WERI-Rb-1 (cell line): ENCODE measurements at regions not wholly inside any gene's neighbourhood (a gene's known extent, or its start where the extent isn't known, plus 50 kb on each side); places are given as distances from the start of the nearest gene placed in this dataset.

ENCODE experiments used
- DNase-seq: peaks from one replicate; pipeline ENCODE4 v3.0.0-alpha.2; 2020
- H3K27ac ChIP-seq: fragments of 250-450 bp; sonication (Bioruptor Pico); 2 replicates; pipeline ENCODE4 v1.5.1; 2020; ENCODE audit warnings: mild to moderate bottlenecking, moderate library complexity
- H3K27me3 ChIP-seq: fragments of 250-450 bp; sonication (Bioruptor Pico); 2 replicates; pipeline ENCODE4 v1.5.1; 2021; ENCODE audit warnings: mild to moderate bottlenecking, low read depth, moderate library complexity; ENCODE audit not compliant: insufficient read depth, severe bottlenecking
- H3K36me3 ChIP-seq: fragments of 250-450 bp; sonication (Bioruptor Pico); 2 replicates; pipeline ENCODE4 v1.5.1; 2020; ENCODE audit warnings: mild to moderate bottlenecking, moderate library complexity
- H3K4me3 ChIP-seq: 2 replicates; pipeline ENCODE4 v1.5.1; 2011; ENCODE audit warnings: low read depth, mild to moderate bottlenecking, control low read depth, low read length
- H3K9me3 ChIP-seq: fragments of 250-450 bp; sonication (Bioruptor Pico); 2 replicates; pipeline ENCODE4 v1.5.1; 2021; ENCODE audit warnings: mild to moderate bottlenecking, moderate library complexity; ENCODE audit not compliant: severe bottlenecking
- CTCF ChIP-seq: IDR thresholded peaks from 2 replicates; pipeline ENCODE4 v1.5.1; 2011; ENCODE audit warnings: low read depth, mild to moderate bottlenecking, control low read depth, inconsistent platforms, low read length

- Histone ChIP-seq H3K27ac (no peak overlapping the region), H3K4me3 (no peak overlapping the region), H3K27me3 (peaks cover 82% of the 10 kb centered on the region), H3K36me3 (no peaks in the 10 kb centered on the region), H3K9me3 (no peaks in the 10 kb centered on the region)
- DNase-seq = no peak
- no peak for TF ChIP-seq CTCF
Observed at GRCh38 chr19:28840891-28841290, 372.1 kb downstream of the UQCRFS1 start.

GRCh38 chr19:28839455-28839854 lies 373.5 kb downstream of the UQCRFS1 start:
- Histone ChIP-seq H3K9me3 (no peaks in the 10 kb centered on the region), H3K27me3 (peaks cover 85% of the 10 kb centered on the region), H3K36me3 (no peaks in the 10 kb centered on the region), H3K27ac (no peak overlapping the region), H3K4me3 (no peak overlapping the region)
- no peak for TF ChIP-seq CTCF
- DNase-seq = no peak

- DNase-seq = no peak
- H3K9me3 ChIP-seq = no peaks in the 10 kb centered on the region
- H3K36me3 ChIP-seq = no peaks in the 10 kb centered on the region
- TF ChIP-seq CTCF = no peak
- no peak overlapping the region for H3K27ac ChIP-seq
- H3K4me3 ChIP-seq = no peak overlapping the region
- peaks cover 90% of the 10 kb centered on the region for H3K27me3 ChIP-seq
Observed at GRCh38 chr19:28838909-28839308, 374.0 kb downstream of the UQCRFS1 start.

- no peak for TF ChIP-seq CTCF
- no peak overlapping the region for H3K4me3 ChIP-seq
- H3K27me3 ChIP-seq = peaks cover 96% of the 10 kb centered on the region
- no peaks in the 10 kb centered on the region for H3K36me3 ChIP-seq
- H3K27ac ChIP-seq = no peak overlapping the region
- H3K9me3 ChIP-seq = no peaks in the 10 kb centered on the region
- no peak for DNase-seq
Observed at GRCh38 chr19:28836421-28836820, 376.5 kb downstream of the UQCRFS1 start.

GRCh38 chr19:28834996-28835395 lies 378.0 kb downstream of the UQCRFS1 start:
- no peak for TF ChIP-seq CTCF
- Histone ChIP-seq H3K27ac (no peak overlapping the region), H3K4me3 (no peak overlapping the region), H3K36me3 (no peaks in the 10 kb centered on the region), H3K9me3 (no peaks in the 10 kb centered on the region), H3K27me3 (peaks cover 91% of the 10 kb centered on the region)
- no peak for DNase-seq

- Histone ChIP-seq H3K27me3 (peaks cover 87% of the 10 kb centered on the region), H3K9me3 (no peaks in the 10 kb centered on the region), H3K36me3 (no peaks in the 10 kb centered on the region), H3K27ac (no peak overlapping the region), H3K4me3 (no peak overlapping the region)
- no peak for DNase-seq
- TF ChIP-seq CTCF = no peak
Observed at GRCh38 chr19:28831462-28831861, 381.5 kb downstream of the UQCRFS1 start.
